GM06990 (cell line): ENCODE measurements at regions not wholly inside any gene's neighbourhood (a gene's known extent, or its start where the extent isn't known, plus 50 kb on each side); places are given as distances from the start of the nearest gene placed in this dataset.

ENCODE experiments used
- DNase-seq: peaks from one replicate; pipeline ENCODE4 v3.0.0-alpha.2; 2011; ENCODE audit not compliant: insufficient read length; ENCODE audit errors: extremely low read depth
- H3K27me3 ChIP-seq: replicated peaks from 2 replicates; pipeline ENCODE4 v1.6.0; 2011; ENCODE audit warnings: low read length; ENCODE audit not compliant: control insufficient read depth, insufficient read depth
- H3K36me3 ChIP-seq: 2 replicates; pipeline ENCODE4 v1.5.1; 2011; ENCODE audit warnings: low read length; ENCODE audit not compliant: control insufficient read depth, insufficient read depth
- H3K4me3 ChIP-seq: replicated peaks from 2 replicates; pipeline ENCODE4 v1.5.1; 2011; ENCODE audit warnings: low read depth, mild to moderate bottlenecking, control low read depth, low read length
- CTCF ChIP-seq: IDR thresholded peaks from 2 replicates; pipeline ENCODE4 v1.5.1; 2011; ENCODE audit warnings: low read length, control low read depth, mild to moderate bottlenecking, inconsistent platforms; ENCODE audit not compliant: insufficient read depth, poor library complexity, severe bottlenecking

- no peak for DNase-seq
- TF ChIP-seq CTCF, result no peak
- Histone ChIP-seq H3K4me3 (no peak overlapping the region), H3K36me3 (no peaks in the 10 kb centered on the region), H3K27me3 (no peaks in the 10 kb centered on the region)
Measured at GRCh38 chr3:26550413-26550812, 72.2 kb upstream of the LRRC3B start.

- H3K36me3 ChIP-seq, result no peaks in the 10 kb centered on the region
- TF ChIP-seq CTCF, result no peak
- DNase-seq, result no peak
- no peaks in the 10 kb centered on the region for H3K27me3 ChIP-seq
- H3K4me3 ChIP-seq, result no peak overlapping the region
Measured at GRCh38 chr3:26556637-26557036, 65.9 kb upstream of the LRRC3B start.

- TF ChIP-seq CTCF, result no peak
Measured at GRCh38 chr3:26558257-26558656, 64.3 kb upstream of the LRRC3B start.

GRCh38 chr3:26559227-26559626 lies 63.3 kb upstream of the LRRC3B start:
- TF ChIP-seq CTCF, result no peak
- no peaks in the 10 kb centered on the region for H3K27me3 ChIP-seq
- DNase-seq, result no peak
- no peak overlapping the region for H3K4me3 ChIP-seq
- H3K36me3 ChIP-seq, result no peaks in the 10 kb centered on the region

More at GRCh38 chr3:26558257-26558656, 64.3 kb upstream of the LRRC3B start:
- H3K4me3 ChIP-seq, result no peak overlapping the region
- H3K36me3 ChIP-seq, result no peaks in the 10 kb centered on the region
- no peaks in the 10 kb centered on the region for H3K27me3 ChIP-seq
- no peak for DNase-seq

GRCh38 chr3:26560081-26560480 lies 62.5 kb upstream of the LRRC3B start:
- Histone ChIP-seq H3K4me3 (no peak overlapping the region), H3K36me3 (no peaks in the 10 kb centered on the region), H3K27me3 (no peaks in the 10 kb centered on the region)
- no peak for DNase-seq
- no peak for TF ChIP-seq CTCF
